PC-3 (cell line): ENCODE measurements at regions not wholly inside any gene's neighbourhood (a gene's known extent, or its start where the extent isn't known, plus 50 kb on each side); places are given as distances from the start of the nearest gene placed in this dataset.

Experiments used
- ATAC-seq: fragments of 200-7000 bp; cut with Tn5 transposase; 2 replicates; pipeline ENCODE4 v1.9.1; 2020; ENCODE audit warnings: mild to moderate bottlenecking, moderate library complexity
- BruUV-seq: library from RNA; stranded (reverse); fragments of 400-500 nt; replicated peaks from 2 replicates; lab custom pipeline; 2021; lab: Mats Ljungman, UMichigan
- CTCF ChIA-PET: fragments of 300-600 bp; sonication (Branson Sonifier 250); formaldehyde crosslinking; loops from one replicate; lab custom pipeline; 2022; ENCODE audit warnings: antibody characterized with exemption; lab: Charles Lee
- POLR2A ChIA-PET: fragments of 300-600 bp; sonication (Branson Sonifier 250); formaldehyde crosslinking; loops from one replicate; lab custom pipeline; 2022; ENCODE audit warnings: antibody characterized with exemption; ENCODE audit not compliant: unreplicated experiment; lab: Charles Lee
- DNase-seq: peaks from one replicate; pipeline ENCODE4 v3.0.0-alpha.2; 2015
- H2AFZ ChIP-seq: fragments of 300-600 bp; sonication (generic); 2 replicates; pipeline ENCODE4 v1.6.0; 2016; ENCODE audit warnings: antibody characterized with exemption, low read length
- H3F3A ChIP-seq: fragments of 300-600 bp; sonication (generic); one replicate; pipeline ENCODE4 v1.6.0; 2017; ENCODE audit warnings: antibody characterized with exemption, low read length, control low read depth, mild to moderate bottlenecking; ENCODE audit not compliant: unreplicated experiment
- H3K27ac ChIP-seq: fragments of 300-600 bp; sonication (generic); 2 replicates; pipeline ENCODE4 v1.5.1; 2016; ENCODE audit warnings: mild to moderate bottlenecking, low read length
- H3K27me3 ChIP-seq: fragments of 300-600 bp; sonication (generic); 2 replicates; pipeline ENCODE4 v1.6.1; 2016; ENCODE audit warnings: low read length, mixed read lengths
- H3K36me3 ChIP-seq: fragments of 300-600 bp; sonication (generic); 2 replicates; pipeline ENCODE4 v1.6.1; 2016; ENCODE audit warnings: low read depth, mixed run types, low read length, mixed read lengths
- H3K4me1 ChIP-seq: fragments of 300-600 bp; sonication (generic); 2 replicates; pipeline ENCODE4 v1.5.1; 2016; ENCODE audit warnings: low read length; ENCODE audit not compliant: insufficient read depth
- H3K4me2 ChIP-seq: fragments of 300-600 bp; sonication (generic); 2 replicates; pipeline ENCODE4 v1.6.0; 2016; ENCODE audit warnings: low read length
- H3K4me3 ChIP-seq: fragments of 300-600 bp; sonication (generic); 2 replicates; pipeline ENCODE4 v1.5.1; 2016; ENCODE audit warnings: mild to moderate bottlenecking, low read length, mixed read lengths
- H3K79me2 ChIP-seq: fragments of 300-600 bp; sonication (generic); 2 replicates; pipeline ENCODE4 v1.6.1; 2017; ENCODE audit warnings: low read length, mixed read lengths
- H3K9ac ChIP-seq: fragments of 300-600 bp; sonication (generic); 2 replicates; pipeline ENCODE4 v1.6.0; 2016; ENCODE audit warnings: mild to moderate bottlenecking, low read length
- H3K9me2 ChIP-seq: fragments of 300-600 bp; sonication (generic); replicated peaks from 2 replicates; pipeline ENCODE4 v1.6.1; 2016; ENCODE audit warnings: mixed run types, low read length, mixed read lengths
- H3K9me3 ChIP-seq: fragments of 300-600 bp; sonication (generic); 2 replicates; pipeline ENCODE4 v1.6.1; 2016; ENCODE audit warnings: low read length, mixed read lengths
- H4K20me1 ChIP-seq: fragments of 300-600 bp; sonication (generic); 2 replicates; pipeline ENCODE4 v1.6.1; 2016; ENCODE audit warnings: low read length, mixed read lengths
- CTCF ChIP-seq: fragments of 300-600 bp; sonication (generic); conservative IDR thresholded peaks from 2 replicates; pipeline ENCODE4 v1.5.1; 2017; ENCODE audit warnings: antibody characterized with exemption, low read depth, mild to moderate bottlenecking, low read length
- EZH2 ChIP-seq: fragments of 300-600 bp; sonication (generic); IDR thresholded peaks from one replicate; pipeline ENCODE4 v1.6.1; 2017; ENCODE audit warnings: antibody characterized with exemption, mild to moderate bottlenecking, low read length; ENCODE audit not compliant: unreplicated experiment
- EZH2phosphoT487 ChIP-seq: fragments of 300-600 bp; sonication (generic); IDR thresholded peaks from 2 replicates; pipeline ENCODE4 v1.6.1; 2018; ENCODE audit warnings: mild to moderate bottlenecking, antibody characterized with exemption, low read length, borderline replicate concordance
- intact Hi-C: fragments of 100-400 bp; cut with micrococcal nuclease; formaldehyde crosslinking; loops from 2 replicates; pipeline ENCODE4 v1.9.0; 2023

GRCh38 chr16:51875834-51876600, 670.9 kb downstream of the TOX3 start:
- no peaks in the 10 kb centered on the region for H3K79me2 ChIP-seq
- BruUV-seq, result no TSS peak
- ChIA-PET CTCF (no interaction called here), POLR2A (no interaction called here)
- no peak overlapping the region for H3K4me2 ChIP-seq
- ATAC-seq (no peak), DNase-seq (no peak)
- no peak overlapping the region for H3K9ac ChIP-seq
- H3K27me3 ChIP-seq, result no peaks in the 10 kb centered on the region
- H4K20me1 ChIP-seq, result no peaks in the 10 kb centered on the region
- H3K27ac ChIP-seq, result no peak overlapping the region
- H3K9me2 ChIP-seq, result no peaks in the 10 kb centered on the region
- peaks cover 6% of the 10 kb centered on the region; the same call in 1 of the 2 replicates for H3K4me1 ChIP-seq
- intact Hi-C loops, result no loop called here
- no peak overlapping the region for H2AFZ ChIP-seq
- H3K36me3 ChIP-seq, result no peaks in the 10 kb centered on the region
- no peak overlapping the region for H3K4me3 ChIP-seq
- no peaks in the 10 kb centered on the region for H3K9me3 ChIP-seq
- TF ChIP-seq CTCF (no peak), EZH2phosphoT487 (no peak), EZH2 (no peak)
- no peaks in the 10 kb centered on the region for H3F3A ChIP-seq

GRCh38 chr16:51872524-51872923, 674.4 kb downstream of the TOX3 start:
- TF ChIP-seq EZH2, result no peak
- no peak for TF ChIP-seq EZH2phosphoT487
- TF ChIP-seq CTCF, result no peak
- Histone ChIP-seq H3K9me2 (no peaks in the 10 kb centered on the region), H2AFZ (no peak overlapping the region), H3K4me3 (no peak overlapping the region), H3F3A (no peaks in the 10 kb centered on the region), H3K4me2 (no peak overlapping the region), H3K36me3 (no peaks in the 10 kb centered on the region), H3K27me3 (no peaks in the 10 kb centered on the region), H3K79me2 (no peaks in the 10 kb centered on the region), H4K20me1 (no peaks in the 10 kb centered on the region), H3K27ac (no peak overlapping the region), H3K9ac (no peak overlapping the region), H3K9me3 (no peaks in the 10 kb centered on the region), H3K4me1 (no peaks in the 10 kb centered on the region)
- ChIA-PET POLR2A (no interaction called here), CTCF (no interaction called here)
- intact Hi-C loops, result no loop called here
- DNase-seq (no peak), ATAC-seq (no peak)
- no TSS peak for BruUV-seq

GRCh38 chr16:51870296-51870854, 676.6 kb downstream of the TOX3 start:
- Histone ChIP-seq H3K9me2 (no peaks in the 10 kb centered on the region), H3K4me2 (no peak overlapping the region), H3K9me3 (no peaks in the 10 kb centered on the region), H3K27me3 (no peaks in the 10 kb centered on the region), H3K36me3 (no peaks in the 10 kb centered on the region), H3K79me2 (no peaks in the 10 kb centered on the region), H3F3A (no peaks in the 10 kb centered on the region), H3K27ac (no peak overlapping the region), H3K4me3 (no peak overlapping the region), H4K20me1 (no peaks in the 10 kb centered on the region), H3K9ac (no peak overlapping the region), H3K4me1 (no peaks in the 10 kb centered on the region), H2AFZ (no peak overlapping the region)
- ATAC-seq (no peak), DNase-seq (no peak)
- TF ChIP-seq EZH2phosphoT487 (no peak), EZH2 (no peak), CTCF (no peak)
- no TSS peak for BruUV-seq
- CTCF ChIA-PET, result no interaction called here
- POLR2A ChIA-PET, result no interaction called here
- intact Hi-C loops, result no loop called here
